ENCODE measurements at regions not wholly inside any gene's neighbourhood (a gene's known extent, or its start where the extent isn't known, plus 50 kb on each side); places are given as distances from the start of the nearest gene placed in this dataset.
"Not testable (repeated sequence)": the region's sequence is repeated elsewhere in the genome, so short reads cannot be mapped to it uniquely, and the experiment has no call there.

DNA sequence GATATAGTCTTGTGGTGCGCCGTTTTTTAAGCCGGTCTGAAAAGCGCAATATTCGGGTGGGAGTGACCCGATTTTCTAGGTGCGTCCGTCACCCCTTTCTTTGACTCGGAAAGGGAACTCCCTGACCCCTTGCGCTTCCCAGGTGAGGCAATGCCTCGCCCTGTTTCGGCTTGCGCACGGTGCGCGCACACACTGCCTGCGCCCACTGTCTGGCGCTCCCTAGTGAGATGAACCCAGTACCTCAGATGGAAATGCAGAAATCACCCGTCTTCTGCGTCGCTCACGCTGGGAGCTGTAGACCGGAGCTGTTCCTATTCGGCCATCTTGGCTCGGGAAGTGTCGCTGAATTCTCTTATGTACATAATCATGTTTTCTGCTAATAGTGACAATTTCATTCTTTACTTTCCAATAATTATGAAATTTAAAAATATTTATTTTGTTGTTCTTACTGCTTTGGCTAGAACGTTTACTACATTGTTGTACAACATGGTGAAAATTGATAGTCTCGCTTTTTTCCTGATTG lies 61.2 kb upstream of the MINDY3 start:
- H3K79me2 ChIP-seq (ENCODE audit: insufficient read depth); H3K9me3 ChIP-seq (ENCODE audit: low read depth); in situ Hi-C loops (cut with MboI); H3K36me3 ChIP-seq (ENCODE audit: low read depth); H4K20me1 ChIP-seq (ENCODE audit: insufficient read depth); H3K4me1 ChIP-seq (ENCODE audit: insufficient read depth); H3K27me3 ChIP-seq (replicated peaks; ENCODE audit: insufficient read depth); H3K27ac ChIP-seq; DNase-seq; H2AFZ ChIP-seq; H3K9ac ChIP-seq; H3K4me2 ChIP-seq (ENCODE audit: unreplicated experiment); H3K9me2 ChIP-seq (ENCODE audit: insufficient read depth); H3K4me3 ChIP-seq; H3F3A ChIP-seq (ENCODE audit: insufficient read depth): not testable (repeated sequence)
- WGBS, 2 experiments (ENCODE audit: low coverage in 1 of 2, low lambda C conversion rate in 2 of 2, missing lambda C conversion rate in 2 of 2): 81 to 87% methylated on average over 23 to 28 of the region's 28 CpGs

DNA sequence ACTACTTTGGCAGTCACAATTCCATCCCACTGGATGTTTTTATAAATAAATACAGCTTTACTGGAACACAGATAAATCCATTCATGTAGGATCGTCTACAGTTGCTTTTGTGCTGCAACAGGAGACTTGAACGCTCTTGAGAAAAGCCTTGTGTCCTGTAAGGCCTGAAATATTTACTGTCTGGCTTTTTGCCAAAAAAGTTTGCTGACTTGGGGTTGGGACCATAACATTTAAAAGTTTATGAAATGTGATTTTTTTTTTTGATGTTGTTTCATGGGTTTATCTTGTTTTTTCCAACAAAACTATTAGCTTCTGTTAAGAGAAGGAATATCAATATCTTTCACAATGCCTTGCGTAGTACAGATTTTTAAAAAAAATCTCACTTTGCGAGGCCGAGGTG lies 71.1 kb upstream of the MINDY3 start:
- no peaks in the 10 kb centered on the region for H3F3A ChIP-seq (ENCODE audit: insufficient read depth)
- no peaks in the 10 kb centered on the region for H4K20me1 ChIP-seq (ENCODE audit: insufficient read depth)
- H3K4me3 ChIP-seq: no peak overlapping the region
- H2AFZ ChIP-seq: no peak overlapping the region
- no peaks in the 10 kb centered on the region for H3K4me1 ChIP-seq (ENCODE audit: insufficient read depth)
- no peak for TF ChIP-seq EZH2 (IDR thresholded peaks at IDR 0.05; ENCODE audit: insufficient read depth, poor library complexity, severe bottlenecking)
- TF ChIP-seq EZH2phosphoT487 (IDR thresholded peaks at IDR 0.05; ENCODE audit: insufficient read depth, low read depth): no peak
- H3K9ac ChIP-seq: no peak overlapping the region
- WGBS, 2 experiments (ENCODE audit: low coverage in 1 of 2, low lambda C conversion rate in 2 of 2, missing lambda C conversion rate in 2 of 2): 49 to 53% methylated on average over 5 of the region's 5 CpGs
- no peak overlapping the region for H3K27ac ChIP-seq
- H3K79me2 ChIP-seq (ENCODE audit: insufficient read depth): no peaks in the 10 kb centered on the region
- no peaks in the 10 kb centered on the region; the same call in 1 of the 2 replicates for H3K9me2 ChIP-seq (ENCODE audit: insufficient read depth)
- DNase-seq: no peak
- peaks cover 4% of the 10 kb centered on the region for H3K9me3 ChIP-seq (ENCODE audit: low read depth)
- H3K36me3 ChIP-seq (ENCODE audit: low read depth): no peaks in the 10 kb centered on the region
- no peak overlapping the region for H3K4me2 ChIP-seq (ENCODE audit: unreplicated experiment)
- in situ Hi-C loops (cut with MboI): no loop called here
- H3K27me3 ChIP-seq (replicated peaks; ENCODE audit: insufficient read depth): no peaks in the 10 kb centered on the region

DNA sequence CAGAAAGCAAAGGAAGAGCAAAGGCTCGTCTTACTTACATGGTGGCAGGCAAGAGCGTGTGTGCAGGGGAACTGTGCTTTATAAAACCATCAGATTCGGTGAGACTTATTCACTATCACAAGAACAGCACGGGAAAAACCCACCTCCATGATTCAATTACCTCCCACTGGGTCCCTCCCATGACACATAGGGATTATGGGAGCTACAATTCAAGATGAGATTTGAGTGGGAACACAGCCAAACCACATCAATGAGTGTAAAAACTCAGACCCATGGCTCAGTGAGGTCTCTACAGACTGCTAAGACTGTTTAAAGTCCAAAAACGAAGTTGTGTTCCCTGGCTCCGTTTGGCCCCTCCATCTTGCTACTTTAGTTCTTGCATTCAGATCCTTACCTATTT lies 79.2 kb upstream of the MINDY3 start:
- H4K20me1 ChIP-seq (ENCODE audit: insufficient read depth); H3K9me2 ChIP-seq (ENCODE audit: insufficient read depth); H3K4me3 ChIP-seq; H2AFZ ChIP-seq; H3K27me3 ChIP-seq (replicated peaks; ENCODE audit: insufficient read depth); H3F3A ChIP-seq (ENCODE audit: insufficient read depth); H3K27ac ChIP-seq; H3K9ac ChIP-seq; H3K4me1 ChIP-seq (ENCODE audit: insufficient read depth); H3K9me3 ChIP-seq (ENCODE audit: low read depth); H3K79me2 ChIP-seq (ENCODE audit: insufficient read depth); in situ Hi-C loops (cut with MboI); H3K36me3 ChIP-seq (ENCODE audit: low read depth); DNase-seq; H3K4me2 ChIP-seq (ENCODE audit: unreplicated experiment): not testable (repeated sequence)
- 38 to 39% methylated on average over 6 of the region's 6 CpGs for WGBS, 2 experiments (ENCODE audit: low coverage in 1 of 2, low lambda C conversion rate in 2 of 2, missing lambda C conversion rate in 2 of 2)

DNA sequence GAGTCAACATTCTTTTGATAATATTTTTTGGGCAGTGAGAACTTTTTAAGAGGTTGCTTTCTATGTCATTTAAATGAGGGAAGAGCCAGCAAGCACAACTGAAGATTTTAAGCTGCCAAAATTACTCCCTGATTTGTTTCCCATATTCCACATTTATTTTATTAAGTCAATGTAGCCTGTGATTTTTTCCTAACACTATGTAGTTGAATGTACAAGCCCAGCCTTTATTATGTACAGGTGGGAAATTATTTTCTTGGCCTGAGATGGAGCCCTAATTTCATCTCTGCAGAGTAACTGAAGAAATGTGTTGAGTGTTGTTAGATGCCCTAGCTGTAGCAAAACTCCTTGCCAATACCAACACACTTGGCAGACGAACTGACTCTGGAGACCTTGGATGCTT lies 83.1 kb upstream of the MINDY3 start:
- Histone ChIP-seq H3K4me3 (no peak overlapping the region), H3K4me2 (ENCODE audit: unreplicated experiment) (no peak overlapping the region), H3K4me1 (ENCODE audit: insufficient read depth) (no peaks in the 10 kb centered on the region), H4K20me1 (ENCODE audit: insufficient read depth) (no peaks in the 10 kb centered on the region), H3F3A (ENCODE audit: insufficient read depth) (no peaks in the 10 kb centered on the region), H3K9me3 (ENCODE audit: low read depth) (peaks cover 3% of the 10 kb centered on the region), H3K9ac (no peak overlapping the region), H2AFZ (no peak overlapping the region), H3K27ac (no peak overlapping the region), H3K9me2 (ENCODE audit: insufficient read depth) (no peaks in the 10 kb centered on the region), H3K36me3 (ENCODE audit: low read depth) (no peaks in the 10 kb centered on the region), H3K27me3 (replicated peaks; ENCODE audit: insufficient read depth) (no peaks in the 10 kb centered on the region), H3K79me2 (ENCODE audit: insufficient read depth) (no peaks in the 10 kb centered on the region)
- DNase-seq: no peak
- TF ChIP-seq EZH2 (IDR thresholded peaks at IDR 0.05; ENCODE audit: insufficient read depth, poor library complexity, severe bottlenecking) (no peak), EZH2phosphoT487 (IDR thresholded peaks at IDR 0.05; ENCODE audit: insufficient read depth, low read depth) (no peak)
- 0 to 5% methylated on average over 1 of the region's 1 CpG for WGBS, 2 experiments (ENCODE audit: low coverage in 1 of 2, low lambda C conversion rate in 2 of 2, missing lambda C conversion rate in 2 of 2)
- in situ Hi-C loops (cut with MboI): no loop called here

DNA sequence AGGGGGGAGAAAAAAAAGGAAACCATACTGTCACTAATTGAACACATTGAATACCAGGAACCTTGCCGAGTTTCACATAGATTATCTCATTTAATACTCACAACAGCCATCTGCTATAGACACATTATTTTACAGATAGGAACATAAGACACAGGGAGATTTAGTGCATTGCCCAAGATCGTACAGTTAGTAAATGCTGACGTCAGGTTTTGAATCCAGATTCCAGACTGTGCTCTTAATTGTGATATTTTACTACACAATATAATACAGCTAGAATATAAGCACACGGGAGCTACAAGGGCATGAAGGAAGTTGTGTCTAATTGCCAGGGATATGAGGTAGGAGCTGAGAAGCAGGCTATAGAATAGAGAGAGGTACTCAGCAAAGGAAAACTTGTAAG lies 93.9 kb upstream of the MINDY3 start:
- H4K20me1 ChIP-seq (ENCODE audit: insufficient read depth): no peaks in the 10 kb centered on the region
- H2AFZ ChIP-seq: no peak overlapping the region
- no peak overlapping the region for H3K27ac ChIP-seq
- no peaks in the 10 kb centered on the region for H3F3A ChIP-seq (ENCODE audit: insufficient read depth)
- H3K79me2 ChIP-seq (ENCODE audit: insufficient read depth): no peaks in the 10 kb centered on the region
- TF ChIP-seq EZH2 (IDR thresholded peaks at IDR 0.05; ENCODE audit: insufficient read depth, poor library complexity, severe bottlenecking) (no peak), EZH2phosphoT487 (IDR thresholded peaks at IDR 0.05; ENCODE audit: insufficient read depth, low read depth) (no peak)
- H3K9me2 ChIP-seq (ENCODE audit: insufficient read depth): no peaks in the 10 kb centered on the region
- H3K4me1 ChIP-seq (ENCODE audit: insufficient read depth): no peaks in the 10 kb centered on the region
- DNase-seq: no peak
- H3K9me3 ChIP-seq (ENCODE audit: low read depth): no peaks in the 10 kb centered on the region
- H3K27me3 ChIP-seq (replicated peaks; ENCODE audit: insufficient read depth): no peaks in the 10 kb centered on the region
- no peak overlapping the region for H3K9ac ChIP-seq
- in situ Hi-C loops (cut with MboI): no loop called here
- no peak overlapping the region for H3K4me2 ChIP-seq (ENCODE audit: unreplicated experiment)
- WGBS, 2 experiments (ENCODE audit: low coverage in 1 of 2, low lambda C conversion rate in 2 of 2, missing lambda C conversion rate in 2 of 2): 29 to 40% methylated on average over 4 of the region's 4 CpGs
- no peak overlapping the region for H3K4me3 ChIP-seq
- no peaks in the 10 kb centered on the region for H3K36me3 ChIP-seq (ENCODE audit: low read depth)
